A673 (cell line): ENCODE measurements at regions not wholly inside any gene's neighbourhood (a gene's known extent, or its start where the extent isn't known, plus 50 kb on each side); places are given as distances from the start of the nearest gene placed in this dataset.

Experiments
- BruUV-seq: library from RNA; stranded (reverse); fragments of 400-500 nt; replicated peaks from 2 replicates; lab custom pipeline; 2021; lab: Mats Ljungman, UMichigan
- CTCF ChIA-PET: fragments of 300-600 bp; sonication (Branson Sonifier 250); formaldehyde crosslinking; loops from one replicate; lab custom pipeline; 2022; ENCODE audit warnings: antibody characterized with exemption; lab: Charles Lee
- POLR2A ChIA-PET: fragments of 300-600 bp; sonication (Branson Sonifier 250); formaldehyde crosslinking; loops from one replicate; lab custom pipeline; 2022; ENCODE audit warnings: antibody characterized with exemption; ENCODE audit not compliant: low non-redundant PET; lab: Charles Lee
- DNase-seq: peaks from one replicate; pipeline ENCODE4 v3.0.0-alpha.2; 2015; ENCODE audit warnings: low spot score
- H3K27ac ChIP-seq: fragments of 200-600 bp; sonication (generic); 2 replicates; pipeline ENCODE4 v1.5.1; 2016; ENCODE audit warnings: mixed run types, low read depth, mild to moderate bottlenecking, mixed read lengths, antibody characterized with exemption, low read length; ENCODE audit not compliant: poor library complexity, severe bottlenecking
- H3K27me3 ChIP-seq: fragments of 200-600 bp; sonication (generic); replicated peaks from 2 replicates; pipeline ENCODE4 v1.6.1; 2017; ENCODE audit warnings: mixed run types, low read depth, mild to moderate bottlenecking, mixed read lengths, antibody characterized with exemption, low read length; ENCODE audit not compliant: insufficient read depth, poor library complexity
- H3K36me3 ChIP-seq: fragments of 200-600 bp; sonication (generic); 2 replicates; pipeline ENCODE4 v1.6.1; 2016; ENCODE audit warnings: mixed run types, mild to moderate bottlenecking, mixed read lengths, antibody characterized with exemption, low read length; ENCODE audit not compliant: insufficient read depth, poor library complexity, severe bottlenecking
- H3K4me1 ChIP-seq: fragments of 200-600 bp; sonication (generic); 2 replicates; pipeline ENCODE4 v1.6.1; 2017; ENCODE audit warnings: mixed run types, mild to moderate bottlenecking, mixed read lengths, antibody characterized with exemption, low read length; ENCODE audit not compliant: insufficient read depth, poor library complexity, severe bottlenecking
- H3K4me3 ChIP-seq: fragments of 200-600 bp; sonication (generic); 2 replicates; pipeline ENCODE4 v1.5.1; 2016; ENCODE audit warnings: low read depth, mixed run types, mild to moderate bottlenecking, mixed read lengths, low read length; ENCODE audit not compliant: poor library complexity, severe bottlenecking
- H3K9me3 ChIP-seq: fragments of 200-600 bp; sonication (generic); 2 replicates; pipeline ENCODE4 v1.6.1; 2016; ENCODE audit warnings: mixed run types, low read depth, mild to moderate bottlenecking, mixed read lengths, antibody characterized with exemption, low read length; ENCODE audit not compliant: poor library complexity, severe bottlenecking
- CTCF ChIP-seq: fragments of 300-800, 200-600 bp; sonication (generic); conservative IDR thresholded peaks from 2 replicates; pipeline ENCODE4 v1.5.1; 2017; ENCODE audit warnings: low read depth, mild to moderate bottlenecking, antibody characterized with exemption, low read length, moderate library complexity, mixed read lengths
- EZH2 ChIP-seq: fragments of 200-600 bp; sonication (generic); IDR thresholded peaks from 2 replicates; pipeline ENCODE4 v1.6.1; 2017; ENCODE audit warnings: borderline replicate concordance, low read depth, mild to moderate bottlenecking, mixed read lengths, antibody characterized with exemption, low read length; ENCODE audit not compliant: poor library complexity, severe bottlenecking
- intact Hi-C: fragments of 100-400 bp; cut with micrococcal nuclease; formaldehyde crosslinking; loops from one replicate; pipeline ENCODE4 v1.10.0; 2022; ENCODE audit not compliant: unreplicated experiment

DNA sequence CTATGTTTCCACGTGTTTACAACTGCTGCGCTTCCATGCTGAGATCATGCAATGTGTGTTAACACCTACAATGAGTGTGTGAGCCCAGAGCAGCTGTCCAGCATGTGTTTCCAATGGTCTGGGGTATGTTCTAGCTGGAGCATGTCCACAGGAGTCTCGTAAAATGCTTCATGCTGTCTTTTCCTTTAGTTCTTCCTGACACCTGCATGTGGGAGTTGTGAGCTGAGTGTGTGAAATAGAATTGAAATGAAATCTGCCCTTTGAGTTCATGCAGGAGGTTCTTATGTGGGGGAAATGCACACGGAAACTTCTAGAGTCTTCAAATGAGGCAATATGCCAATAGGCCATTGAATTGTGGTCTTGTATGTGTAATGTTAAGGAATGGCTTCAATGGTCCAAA is 205.1 kb downstream of the RND3 start:
- no peaks in the 10 kb centered on the region for H3K27me3 ChIP-seq

GRCh38 chr2:150280231-150280630 is 207.2 kb downstream of the RND3 start:
- CTCF ChIA-PET: no interaction called here
- POLR2A ChIA-PET: no interaction called here
- Histone ChIP-seq H3K27ac (no peak overlapping the region), H3K36me3 (no peaks in the 10 kb centered on the region), H3K4me1 (no peaks in the 10 kb centered on the region), H3K27me3 (no peaks in the 10 kb centered on the region), H3K4me3 (no peak overlapping the region), H3K9me3 (peaks cover 13% of the 10 kb centered on the region)
- no peak for TF ChIP-seq CTCF
- TF ChIP-seq EZH2: no peak
- no TSS peak for BruUV-seq
- DNase-seq: no peak
- intact Hi-C loops: no loop called here

More for the DNA sequence above, 205.1 kb downstream of the RND3 start:
- Histone ChIP-seq H3K27ac (no peak overlapping the region), H3K9me3 (peaks cover 4% of the 10 kb centered on the region), H3K4me3 (no peak overlapping the region), H3K4me1 (no peaks in the 10 kb centered on the region), H3K36me3 (no peaks in the 10 kb centered on the region)
- no TSS peak for BruUV-seq
- ChIA-PET POLR2A (no interaction called here), CTCF (no interaction called here)
- DNase-seq: no peak
- intact Hi-C loops: no loop called here
- TF ChIP-seq CTCF: no peak
- no peak for TF ChIP-seq EZH2

- no TSS peak for BruUV-seq
- peaks cover 13% of the 10 kb centered on the region for H3K9me3 ChIP-seq
- no peaks in the 10 kb centered on the region for H3K4me1 ChIP-seq
- POLR2A ChIA-PET: no interaction called here
- H3K36me3 ChIP-seq: no peaks in the 10 kb centered on the region
- no peak for DNase-seq
- intact Hi-C loops: no loop called here
- H3K27ac ChIP-seq: no peak overlapping the region
- CTCF ChIA-PET: no interaction called here
- no peaks in the 10 kb centered on the region for H3K27me3 ChIP-seq
- TF ChIP-seq CTCF: no peak
- no peak for TF ChIP-seq EZH2
- H3K4me3 ChIP-seq: no peak overlapping the region
Measured at GRCh38 chr2:150279686-150280085, 207.8 kb downstream of the RND3 start.
